Erythroblast (primary cell): ENCODE measurements at regions not wholly inside any gene's neighbourhood (a gene's known extent, or its start where the extent isn't known, plus 50 kb on each side); places are given as distances from the start of the nearest gene placed in this dataset.

Experiments used
- GATA1 ChIP-seq: IDR thresholded peaks from 2 replicates; pipeline ENCODE4 v1.6.1; 2011; ENCODE audit warnings: low read depth, mild to moderate bottlenecking, control low read depth, low read length, moderate library complexity
- POLR2A ChIP-seq: IDR thresholded peaks from 2 replicates; pipeline ENCODE4 v1.6.1; 2011; ENCODE audit warnings: mild to moderate bottlenecking, low read length

- TF ChIP-seq POLR2A, result no peak
- no peak for TF ChIP-seq GATA1
Observed at GRCh38 chr2:220842901-220843665, 729.0 kb downstream of the EPHA4 start.
